Tibial nerve (tissue), 4 donors: ENCODE measurements at regions not wholly inside any gene's neighbourhood (a gene's known extent, or its start where the extent isn't known, plus 50 kb on each side); places are given as distances from the start of the nearest gene placed in this dataset.

Source experiments
- DNase-seq, 2 donors: peaks; one replicate each; pipeline ENCODE4 v3.0.0-alpha.2; 2019; ENCODE audit warnings: low spot score in 2 of 2
- H3K27ac ChIP-seq, 4 donors: fragments of 200-600 bp; sonication (generic) in 3 of 4; one replicate each; pipeline ENCODE4 v1.5.1; 2017 to 2019; ENCODE audit warnings: mild to moderate bottlenecking in 1 of 4
- H3K27me3 ChIP-seq, 2 donors: fragments of 200-600 bp; sonication (generic) in 1 of 2; one replicate each; pipeline versions ENCODE4 v1.5.1 to v1.6.0; 2017 to 2019
- H3K36me3 ChIP-seq, 3 donors: fragments of 200-600 bp; sonication (generic); one replicate each; pipeline ENCODE4 v1.5.1; 2018 to 2019
- H3K4me1 ChIP-seq, 4 donors: fragments of 200-600 bp; sonication (generic) in 3 of 4; one replicate each; pipeline ENCODE4 v1.5.1; 2017 to 2019
- H3K4me3 ChIP-seq, 4 donors: fragments of 200-600 bp; sonication (generic) in 3 of 4; one replicate each; pipeline ENCODE4 v1.5.1; 2017 to 2019; ENCODE audit warnings: mild to moderate bottlenecking in 1 of 4, moderate library complexity in 1 of 4
- H3K9me3 ChIP-seq, 4 donors: fragments of 200-600 bp; sonication (generic) in 3 of 4; one replicate each; pipeline ENCODE4 v1.5.1; 2017 to 2019
- EP300 ChIP-seq, 2 donors: sonication (generic); formaldehyde crosslinking; IDR thresholded peaks; one replicate each; pipeline ENCODE4 v1.6.1; 2017; ENCODE audit warnings: antibody characterized with exemption in 2 of 2, mild to moderate bottlenecking in 1 of 2
- POLR2A ChIP-seq, 2 donors: fragments of 450-650 bp; IDR thresholded peaks; one replicate each; pipeline ENCODE4 v1.6.1; 2017; ENCODE audit warnings: antibody characterized with exemption in 2 of 2, mild to moderate bottlenecking in 2 of 2, moderate library complexity in 2 of 2
- WGBS, 2 donors: methylation state at CpG; one replicate each; pipeline ENCODE4 v1.1.5; 2018; 5-methylcytosine and 5-hydroxymethylcytosine counted together
- TF ChIP-seq, protein P1 (sequence below), 5 experiments: fragments of 200-600 bp in 3 of 5; fragments of 450-650 bp in 2 of 5; sonication (generic) in 3 of 5; IDR thresholded peaks; one replicate each; pipeline ENCODE4 v1.5.1; 2016 to 2019; ENCODE audit warnings: antibody characterized with exemption in 5 of 5, mild to moderate bottlenecking in 3 of 5, moderate library complexity in 2 of 5

- Histone ChIP-seq H3K27me3 (no peaks in the 10 kb centered on the region), H3K9me3 (no peaks in the 10 kb centered on the region), H3K27ac (no peak overlapping the region), H3K4me3 (no peak overlapping the region), H3K36me3 (no peaks in the 10 kb centered on the region), H3K4me1 (peaks cover 0 to 7% (median 0%) of the 10 kb centered on the region in 4 donors)
- WGBS, 2 donors, result 46 to 47% methylated on average over 7 of the region's 7 CpGs
- TF ChIP-seq, protein P1, sequence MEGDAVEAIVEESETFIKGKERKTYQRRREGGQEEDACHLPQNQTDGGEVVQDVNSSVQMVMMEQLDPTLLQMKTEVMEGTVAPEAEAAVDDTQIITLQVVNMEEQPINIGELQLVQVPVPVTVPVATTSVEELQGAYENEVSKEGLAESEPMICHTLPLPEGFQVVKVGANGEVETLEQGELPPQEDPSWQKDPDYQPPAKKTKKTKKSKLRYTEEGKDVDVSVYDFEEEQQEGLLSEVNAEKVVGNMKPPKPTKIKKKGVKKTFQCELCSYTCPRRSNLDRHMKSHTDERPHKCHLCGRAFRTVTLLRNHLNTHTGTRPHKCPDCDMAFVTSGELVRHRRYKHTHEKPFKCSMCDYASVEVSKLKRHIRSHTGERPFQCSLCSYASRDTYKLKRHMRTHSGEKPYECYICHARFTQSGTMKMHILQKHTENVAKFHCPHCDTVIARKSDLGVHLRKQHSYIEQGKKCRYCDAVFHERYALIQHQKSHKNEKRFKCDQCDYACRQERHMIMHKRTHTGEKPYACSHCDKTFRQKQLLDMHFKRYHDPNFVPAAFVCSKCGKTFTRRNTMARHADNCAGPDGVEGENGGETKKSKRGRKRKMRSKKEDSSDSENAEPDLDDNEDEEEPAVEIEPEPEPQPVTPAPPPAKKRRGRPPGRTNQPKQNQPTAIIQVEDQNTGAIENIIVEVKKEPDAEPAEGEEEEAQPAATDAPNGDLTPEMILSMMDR (IDR thresholded peaks at IDR 0.05), result no peak
- TF ChIP-seq POLR2A (IDR thresholded peaks at IDR 0.05) (no peak), EP300 (IDR thresholded peaks at IDR 0.05) (no peak)
- no peak for DNase-seq
Observed at GRCh38 chr5:31119938-31120641, 73.4 kb upstream of the CDH6 start.

- no peak for DNase-seq
- H3K36me3 ChIP-seq, result no peaks in the 10 kb centered on the region
- no peaks in the 10 kb centered on the region for H3K9me3 ChIP-seq
- no peak overlapping the region for H3K4me3 ChIP-seq
- no peaks in the 10 kb centered on the region for H3K27me3 ChIP-seq
- TF ChIP-seq EP300 (IDR thresholded peaks at IDR 0.05) (no peak), POLR2A (IDR thresholded peaks at IDR 0.05) (no peak)
- TF ChIP-seq, protein P1 (IDR thresholded peaks at IDR 0.05), result no peak
- no peaks in the 10 kb centered on the region for H3K4me1 ChIP-seq
- WGBS, 2 donors, result 86 to 87% methylated on average over 6 of the region's 6 CpGs
- no peak overlapping the region for H3K27ac ChIP-seq
Observed at GRCh38 chr5:31116466-31117031, 76.9 kb upstream of the CDH6 start.

DNA sequence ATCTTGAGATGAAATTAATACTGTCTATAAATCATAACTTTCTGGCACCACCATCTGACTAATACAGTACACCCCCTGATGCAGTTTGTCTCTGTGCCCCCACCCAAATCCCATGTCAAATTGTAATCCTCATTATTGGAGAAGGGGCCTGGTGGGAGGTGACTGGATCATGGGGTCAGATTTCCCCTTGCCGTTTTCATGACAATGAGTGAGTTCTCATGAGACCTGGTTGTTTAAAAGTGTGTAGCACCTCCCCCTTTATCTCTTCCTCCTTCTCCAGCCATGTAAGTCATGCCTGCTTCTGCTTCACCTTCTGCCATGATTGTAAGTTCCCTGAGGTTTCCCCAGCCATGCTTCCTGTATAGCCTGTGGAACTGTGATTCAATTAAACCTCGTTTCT lies 78.7 kb upstream of the CDH6 start:
- Histone ChIP-seq H3K4me3 (no peak overlapping the region), H3K27me3 (no peaks in the 10 kb centered on the region), H3K27ac (no peak overlapping the region), H3K9me3 (no peaks in the 10 kb centered on the region), H3K36me3 (no peaks in the 10 kb centered on the region), H3K4me1 (no peaks in the 10 kb centered on the region)
- DNase-seq, result no peak
- TF ChIP-seq POLR2A (IDR thresholded peaks at IDR 0.05) (no peak), EP300 (IDR thresholded peaks at IDR 0.05) (no peak)
- TF ChIP-seq, protein P1 (IDR thresholded peaks at IDR 0.05), result no peak
- WGBS, 2 donors, result 67 to 70% methylated on average over 2 of the region's 2 CpGs

DNA sequence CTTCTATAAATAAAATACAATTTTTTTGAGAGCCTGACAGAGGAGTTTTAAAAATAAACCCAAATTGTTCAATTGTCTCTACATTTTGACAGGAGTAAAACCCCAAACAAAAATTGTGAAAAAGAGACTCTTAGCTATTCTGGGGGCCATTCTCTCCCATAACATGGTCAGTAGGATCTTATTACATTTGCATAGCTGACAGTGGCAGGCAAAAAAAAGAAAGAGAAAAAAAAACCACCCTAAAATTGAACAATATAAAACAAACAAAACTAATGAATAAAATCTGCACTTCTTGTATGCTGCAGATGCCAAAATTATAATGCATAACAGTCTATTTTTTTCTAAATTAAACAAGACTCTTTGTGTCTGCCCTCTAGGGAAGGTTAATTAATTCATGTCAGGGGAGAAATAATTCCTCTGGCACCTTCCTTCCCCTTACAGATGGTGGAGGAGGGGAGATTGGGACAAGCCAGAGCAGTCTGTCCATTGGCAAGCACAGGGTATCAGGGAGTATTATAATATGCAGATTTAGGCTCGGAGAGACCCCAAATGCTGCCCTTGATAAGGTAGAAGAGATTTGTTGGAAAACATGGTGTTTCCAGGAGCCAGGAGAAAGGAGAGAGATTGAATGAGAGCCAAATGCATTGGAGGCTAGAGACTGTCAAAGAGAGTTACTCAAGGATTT lies 79.7 kb upstream of the CDH6 start:
- TF ChIP-seq, protein P1 (IDR thresholded peaks at IDR 0.05), result no peak
- TF ChIP-seq EP300 (IDR thresholded peaks at IDR 0.05), result no peak
- TF ChIP-seq POLR2A (IDR thresholded peaks at IDR 0.05), result no peak
- 66 to 85% methylated on average over 1 of the region's 1 CpG for WGBS, 2 donors
- Histone ChIP-seq H3K27me3 (no peaks in the 10 kb centered on the region), H3K4me3 (no peak overlapping the region), H3K4me1 (no peaks in the 10 kb centered on the region), H3K27ac (no peak overlapping the region), H3K9me3 (no peaks in the 10 kb centered on the region), H3K36me3 (no peaks in the 10 kb centered on the region)
- no peak for DNase-seq

DNA sequence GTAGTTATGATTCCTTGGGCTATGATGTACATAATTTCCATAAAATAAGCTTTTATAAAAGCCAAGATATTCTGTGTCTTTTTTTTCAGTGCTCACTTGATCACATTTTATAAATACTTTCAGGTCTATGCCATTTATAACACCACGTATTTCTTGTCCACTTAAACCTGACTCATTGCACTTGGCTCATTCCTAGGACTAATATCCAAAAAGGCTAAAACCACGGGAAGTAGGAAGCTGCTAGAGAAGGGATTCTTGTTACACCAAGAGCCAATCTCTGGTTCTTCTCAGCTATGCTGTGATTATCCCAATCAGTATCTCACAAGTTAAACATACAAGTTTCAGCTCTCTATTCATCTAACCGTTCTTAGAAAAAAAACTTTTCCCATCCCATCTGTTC lies 80.4 kb upstream of the CDH6 start:
- Histone ChIP-seq H3K4me3 (no peak overlapping the region), H3K27me3 (no peaks in the 10 kb centered on the region), H3K4me1 (no peaks in the 10 kb centered on the region), H3K27ac (no peak overlapping the region), H3K9me3 (no peaks in the 10 kb centered on the region), H3K36me3 (no peaks in the 10 kb centered on the region)
- DNase-seq, result no peak
- 43 to 48% methylated on average over 3 of the region's 3 CpGs for WGBS, 2 donors
- TF ChIP-seq EP300 (IDR thresholded peaks at IDR 0.05) (no peak), POLR2A (IDR thresholded peaks at IDR 0.05) (no peak)
